ENCODE measurements at regions not wholly inside any gene's neighbourhood (a gene's known extent, or its start where the extent isn't known, plus 50 kb on each side); places are given as distances from the start of the nearest gene placed in this dataset.

DNA sequence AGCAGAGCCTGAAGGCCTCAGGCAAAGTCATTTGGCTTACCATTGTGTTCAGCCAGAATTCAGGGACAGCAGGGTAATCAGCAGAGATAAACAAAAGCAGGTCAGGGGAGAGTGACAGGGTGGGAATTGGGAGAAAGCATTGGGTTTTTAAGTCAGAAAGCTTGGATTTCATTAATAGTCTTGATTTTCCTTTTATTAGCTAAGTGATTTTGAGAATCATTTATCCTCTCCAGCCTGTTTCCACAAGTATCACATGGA is 410.1 kb downstream of the HNRNPD start:
- H3F3A ChIP-seq (ENCODE audit: insufficient read depth, low read length, poor library complexity, severe bottlenecking), result no peaks in the 10 kb centered on the region
- H2AFZ ChIP-seq (ENCODE audit: low read depth, low read length), result no peak overlapping the region
- H3K27me3 ChIP-seq (ENCODE audit: insufficient read depth, low read depth, low read length), result no peaks in the 10 kb centered on the region
- H3K9me3 ChIP-seq (ENCODE audit: low read length), result no peaks in the 10 kb centered on the region
- H3K4me2 ChIP-seq (ENCODE audit: low read length), result no peak overlapping the region
- no peaks in the 10 kb centered on the region for H3K79me2 ChIP-seq (replicated peaks; ENCODE audit: insufficient read depth, low read length)
- no peak overlapping the region for H3K27ac ChIP-seq (ENCODE audit: low read length)
- H3K36me3 ChIP-seq (ENCODE audit: insufficient read depth, low read length), result no peaks in the 10 kb centered on the region
- no peak for TF ChIP-seq TAF1 (IDR thresholded peaks at IDR 0.05; ENCODE audit: low read depth)
- TF ChIP-seq POLR2AphosphoS5 (IDR thresholded peaks at IDR 0.05), result no peak
- no peak for TF ChIP-seq CTCF (IDR thresholded peaks at IDR 0.05; ENCODE audit: poor library complexity, severe bottlenecking)
- no peak for TF ChIP-seq EZH2 (IDR thresholded peaks at IDR 0.05; ENCODE audit: borderline replicate concordance, insufficient read depth, low read length, poor library complexity, severe bottlenecking)
- H3K9me2 ChIP-seq (ENCODE audit: insufficient read depth, low read length), result no peaks in the 10 kb centered on the region
- H3K4me3 ChIP-seq (ENCODE audit: low read length), result no peak overlapping the region
- no peak overlapping the region for H3K9ac ChIP-seq (ENCODE audit: low read length)
- H4K20me1 ChIP-seq (ENCODE audit: insufficient read depth), result no peaks in the 10 kb centered on the region

DNA sequence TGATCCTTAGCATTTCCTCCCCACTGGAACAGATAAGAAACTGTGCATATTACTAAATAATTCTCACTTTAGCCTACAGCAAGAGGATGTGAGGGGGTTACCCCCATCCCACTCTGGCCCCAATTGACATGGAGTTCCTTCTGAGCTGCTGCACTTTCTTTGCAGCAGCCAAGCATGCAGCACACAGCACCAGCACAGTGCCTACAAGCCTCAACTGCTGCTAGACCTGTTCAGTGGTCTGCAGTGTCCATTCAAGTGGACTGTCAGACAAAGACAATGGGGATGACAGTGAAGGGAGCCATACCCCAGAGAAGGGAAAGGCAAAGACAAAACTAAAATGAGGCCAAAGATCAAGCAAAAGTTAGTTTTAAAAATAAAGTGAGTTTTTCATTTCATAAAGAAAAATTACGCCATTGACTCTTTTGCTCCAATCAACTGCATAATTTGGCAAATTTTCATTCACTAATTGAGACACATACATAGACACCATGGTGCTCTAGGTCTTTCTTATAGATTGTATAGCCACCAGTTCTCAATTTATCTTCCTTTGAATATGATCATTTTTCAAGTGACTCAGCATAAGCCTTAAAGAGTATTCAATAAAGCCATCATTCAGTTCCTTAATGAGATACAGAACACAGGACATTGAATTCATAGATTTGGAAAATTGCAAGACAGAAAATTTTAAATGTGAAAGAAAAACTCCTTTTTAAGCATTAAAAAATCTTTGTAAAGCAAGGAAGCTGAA is 410.6 kb downstream of the HNRNPD start:
- no peak for TF ChIP-seq SMC3 (conservative IDR thresholded peaks at IDR 0.05; ENCODE audit: poor library complexity)
- no peak for TF ChIP-seq MXI1 (conservative IDR thresholded peaks at IDR 0.05; ENCODE audit: poor library complexity, severe bottlenecking)
- TF ChIP-seq EZH2 (IDR thresholded peaks at IDR 0.05; ENCODE audit: borderline replicate concordance, insufficient read depth, low read length, poor library complexity, severe bottlenecking), result no peak
- TF ChIP-seq CTCF (IDR thresholded peaks at IDR 0.05; ENCODE audit: poor library complexity, severe bottlenecking), result no peak
- no peak for TF ChIP-seq POLR2AphosphoS5 (IDR thresholded peaks at IDR 0.05)
- no peak for TF ChIP-seq EP300 (conservative IDR thresholded peaks at IDR 0.05; ENCODE audit: poor library complexity, severe bottlenecking)
- TF ChIP-seq RAD21 (conservative IDR thresholded peaks at IDR 0.05), result no peak
- TF ChIP-seq TAF1 (IDR thresholded peaks at IDR 0.05; ENCODE audit: low read depth), result no peak
- Histone ChIP-seq H4K20me1 (ENCODE audit: insufficient read depth) (no peaks in the 10 kb centered on the region), H3K9me3 (ENCODE audit: low read length) (no peaks in the 10 kb centered on the region), H3K27ac (ENCODE audit: low read length) (no peak overlapping the region), H3K79me2 (replicated peaks; ENCODE audit: insufficient read depth, low read length) (no peaks in the 10 kb centered on the region), H2AFZ (ENCODE audit: low read depth, low read length) (no peak overlapping the region), H3K9me2 (ENCODE audit: insufficient read depth, low read length) (no peaks in the 10 kb centered on the region), H3K9ac (ENCODE audit: low read length) (no peak overlapping the region), H3K4me3 (ENCODE audit: low read length) (no peak overlapping the region), H3F3A (ENCODE audit: insufficient read depth, low read length, poor library complexity, severe bottlenecking) (no peaks in the 10 kb centered on the region), H3K36me3 (ENCODE audit: insufficient read depth, low read length) (no peaks in the 10 kb centered on the region), H3K4me2 (ENCODE audit: low read length) (no peak overlapping the region), H3K27me3 (ENCODE audit: insufficient read depth, low read depth, low read length) (no peaks in the 10 kb centered on the region)

GRCh38 chr4:81960961-81961360 is 412.8 kb downstream of the HNRNPD start:
- no peak overlapping the region for H3K27ac ChIP-seq (ENCODE audit: low read length)
- H2AFZ ChIP-seq (ENCODE audit: low read depth, low read length), result no peak overlapping the region
- TF ChIP-seq EZH2 (IDR thresholded peaks at IDR 0.05; ENCODE audit: borderline replicate concordance, insufficient read depth, low read length, poor library complexity, severe bottlenecking), result no peak

More at GRCh38 chr4:81960961-81961360, 412.8 kb downstream of the HNRNPD start:
- Histone ChIP-seq H3K36me3 (ENCODE audit: insufficient read depth, low read length) (no peaks in the 10 kb centered on the region), H3K27me3 (ENCODE audit: insufficient read depth, low read depth, low read length) (no peaks in the 10 kb centered on the region), H3K79me2 (replicated peaks; ENCODE audit: insufficient read depth, low read length) (no peaks in the 10 kb centered on the region), H3K9me2 (ENCODE audit: insufficient read depth, low read length) (no peaks in the 10 kb centered on the region), H4K20me1 (ENCODE audit: insufficient read depth) (no peaks in the 10 kb centered on the region), H3K4me2 (ENCODE audit: low read length) (no peak overlapping the region), H3K9me3 (ENCODE audit: low read length) (no peaks in the 10 kb centered on the region), H3F3A (ENCODE audit: insufficient read depth, low read length, poor library complexity, severe bottlenecking) (no peaks in the 10 kb centered on the region), H3K9ac (ENCODE audit: low read length) (no peak overlapping the region), H3K4me3 (ENCODE audit: low read length) (no peak overlapping the region)
